K562 (cell line): ENCODE measurements at regions not wholly inside any gene's neighbourhood (a gene's known extent, or its start where the extent isn't known, plus 50 kb on each side); places are given as distances from the start of the nearest gene placed in this dataset.
A peak's percentile ranks its signal among the peaks of the same experiment; 100 is the strongest.

Experiments used
- ATAC-seq: fragments of 200-7000 bp; cut with Tn5 transposase; 3 replicates; pipeline ENCODE4 v1.9.1; 2020; ENCODE audit warnings: moderate library complexity
- BruUV-seq: library from RNA; stranded (reverse); fragments of 400-500 nt; replicated peaks from 2 replicates; lab custom pipeline; 2021; lab: Mats Ljungman, UMichigan
- CTCF ChIA-PET: fragments of 300-600 bp; formaldehyde crosslinking; extraction: SDS; loops from one replicate; lab custom pipeline; 2021; ENCODE audit warnings: low intra/inter-chr PET ratio; lab: Yijun Ruan, JAX
- POLR2A ChIA-PET: fragments of 300-600, 350-650 bp; sonication (Branson Sonifier 250); formaldehyde crosslinking; extraction: SDS; loops from one replicate; lab custom pipeline; 2021; ENCODE audit warnings: antibody characterized with exemption, inconsistent platforms; lab: Yijun Ruan, JAX
- DNase-seq, 4 experiments: peaks; one replicate each; pipeline versions ENCODE4 v3.0.0 to v3.0.0-alpha.2; 2011 to 2018; ENCODE audit warnings: low spot score in 3 of 4, mixed read lengths in 3 of 4; ENCODE audit errors: extremely low read depth in 1 of 4
- FAIRE-seq: peaks from 2 replicates; lab custom pipeline; 2011; peaks lifted over from hg19 to GRCh38; lab: Jason Lieb, UNC
- H2AFZ ChIP-seq: 2 replicates; pipeline ENCODE4 v1.6.0; 2011; ENCODE audit warnings: low read depth, low read length, control low read depth, inconsistent platforms
- H3K27ac ChIP-seq: fragments of 200-600 bp; 3 replicates; pipeline ENCODE4 v1.8.0; 2011; ENCODE audit warnings: low read depth, mild to moderate bottlenecking, control low read depth, inconsistent platforms, low read length, moderate library complexity, mixed read lengths; ENCODE audit errors: extremely low read depth
- H3K27me3 ChIP-seq, 2 experiments: fragments of 300-600 bp in 1 of 2; 2 replicates in 1 of 2; 3 replicates in 1 of 2; pipeline versions ENCODE4 v1.6.0 to v1.8.0; 2011; ENCODE audit warnings: inconsistent platforms in 2 of 2, low read length in 2 of 2, mild to moderate bottlenecking in 1 of 2, mixed read lengths in 1 of 2, moderate library complexity in 1 of 2; ENCODE audit not compliant: control insufficient read depth in 2 of 2, insufficient read depth in 2 of 2
- H3K36me3 ChIP-seq: fragments of 300-600 bp; 3 replicates; pipeline ENCODE4 v1.8.0; 2011; ENCODE audit warnings: mild to moderate bottlenecking, low read length, inconsistent platforms; ENCODE audit not compliant: control insufficient read depth, insufficient read depth
- H3K4me1 ChIP-seq, 2 experiments: fragments of 200-600 bp in 1 of 2; replicated peaks in 1 of 2; 2 replicates in 1 of 2; 3 replicates in 1 of 2; pipeline versions ENCODE4 v1.5.1 to v1.8.0; 2011; ENCODE audit warnings: inconsistent platforms in 2 of 2, low read length in 2 of 2, mild to moderate bottlenecking in 1 of 2, mixed read lengths in 1 of 2, moderate library complexity in 1 of 2; ENCODE audit not compliant: control insufficient read depth in 2 of 2, insufficient read depth in 2 of 2
- H3K4me2 ChIP-seq: 2 replicates; pipeline ENCODE4 v1.6.1; 2011; ENCODE audit warnings: low read length, control low read depth, inconsistent platforms, mixed read lengths; ENCODE audit not compliant: insufficient read depth
- H3K4me3 ChIP-seq: fragments of 200-600 bp; sonication (generic), shearing (Covaris generic); 2 replicates; pipeline ENCODE4 v1.5.1; 2016; ENCODE audit warnings: control low read depth, inconsistent platforms
- H3K79me2 ChIP-seq: fragments of 200-600 bp; 3 replicates; pipeline ENCODE4 v1.8.0; 2011; ENCODE audit warnings: low read length, inconsistent platforms; ENCODE audit not compliant: control insufficient read depth, insufficient read depth
- H3K9ac ChIP-seq, 2 experiments: 2 replicates each; pipeline versions ENCODE4 v1.6.0 to v1.6.1; 2011; ENCODE audit warnings: low read depth in 2 of 2, low read length in 2 of 2, control low read depth in 1 of 2, inconsistent platforms in 1 of 2, mild to moderate bottlenecking in 1 of 2, mixed read lengths in 1 of 2; ENCODE audit not compliant: insufficient read depth in 1 of 2
- H3K9me1 ChIP-seq: one replicate; pipeline ENCODE4 v1.6.0; 2011; ENCODE audit warnings: inconsistent platforms, mild to moderate bottlenecking, low read length, moderate library complexity; ENCODE audit not compliant: control insufficient read depth, insufficient read depth
- H3K9me3 ChIP-seq: replicated peaks from 2 replicates; pipeline ENCODE4 v1.5.1; 2011; ENCODE audit warnings: low read depth, low read length, inconsistent platforms; ENCODE audit not compliant: control insufficient read depth, insufficient read depth
- H4K20me1 ChIP-seq: replicated peaks from 2 replicates; pipeline ENCODE4 v1.6.1; 2011; ENCODE audit warnings: low read length, inconsistent platforms, mixed read lengths; ENCODE audit not compliant: control insufficient read depth, insufficient read depth
- ARHGAP35 ChIP-seq: fragments of 450-650 bp; IDR thresholded peaks from 2 replicates; pipeline ENCODE4 v1.6.1; 2018; ENCODE audit not compliant: partially characterized antibody
- ATF1 ChIP-seq, 2 experiments: fragments of 450-650 bp in 1 of 2; IDR thresholded peaks; 2 replicates each; pipeline ENCODE4 v1.6.1; 2016; ENCODE audit warnings: missing compliant biosample characterization in 1 of 2, missing genetic modification characterization in 1 of 2
- ATF7 ChIP-seq: fragments of 450-650 bp; IDR thresholded peaks from 2 replicates; pipeline ENCODE4 v1.7.1; 2014; ENCODE audit warnings: mild to moderate bottlenecking, moderate library complexity
- CREM ChIP-seq: IDR thresholded peaks from 2 replicates; pipeline ENCODE4 v1.6.1; 2014; ENCODE audit warnings: antibody characterized with exemption, low read depth
- GATAD2A ChIP-seq: fragments of 450-650 bp; IDR thresholded peaks from 2 replicates; pipeline ENCODE4 v1.6.1; 2017
- JUND ChIP-seq, 2 experiments: IDR thresholded peaks; 2 replicates in 1 of 2; 3 replicates in 1 of 2; pipeline ENCODE4 v1.6.1; 2011; ENCODE audit warnings: borderline replicate concordance in 2 of 2, low read depth in 2 of 2, low read length in 2 of 2, improper control_type of control experiment in 1 of 2, missing biosample characterization in 1 of 2, missing genetic modification characterization in 1 of 2, missing genetic modification reagents in 1 of 2
- WGBS: fragments of 100-300 bp; shearing (Covaris generic); methylation state at CpG from one replicate; pipeline ENCODE4 v1.1.6; 2016; ENCODE audit warnings: low coverage, mixed read lengths; ENCODE audit not compliant: insufficient coverage; ENCODE audit errors: missing lambda C conversion rate; 5-methylcytosine and 5-hydroxymethylcytosine counted together
- in situ Hi-C: fragments of 300-500 bp; cut with MboI; formaldehyde crosslinking; loops from 4 replicates; pipeline ENCODE4 v1.15.0; 2018; ENCODE audit warnings: inconsistent platforms, mixed read lengths
- intact Hi-C: fragments of 100-400 bp; cut with micrococcal nuclease; formaldehyde crosslinking; loops from 2 replicates; pipeline ENCODE4 v1.14.2; 2022
- TF ChIP-seq, protein P1 (sequence below): sonication (generic); formaldehyde crosslinking; IDR thresholded peaks from 2 replicates; pipeline ENCODE4 v1.8.1; 2022; ENCODE audit warnings: missing genetic modification reagents
- TF ChIP-seq, protein P2 (sequence below), 2 experiments: fragments of 450-650 bp in 1 of 2; sonication (generic) in 1 of 2; formaldehyde crosslinking in 1 of 2; IDR thresholded peaks in 1 of 2; conservative IDR thresholded peaks in 1 of 2; 2 replicates each; pipeline versions ENCODE4 v1.6.1 to v1.8.1; 2016 to 2023; ENCODE audit warnings: mild to moderate bottlenecking in 2 of 2, moderate library complexity in 2 of 2, inconsistent platforms in 1 of 2, missing genetic modification reagents in 1 of 2

DNA sequence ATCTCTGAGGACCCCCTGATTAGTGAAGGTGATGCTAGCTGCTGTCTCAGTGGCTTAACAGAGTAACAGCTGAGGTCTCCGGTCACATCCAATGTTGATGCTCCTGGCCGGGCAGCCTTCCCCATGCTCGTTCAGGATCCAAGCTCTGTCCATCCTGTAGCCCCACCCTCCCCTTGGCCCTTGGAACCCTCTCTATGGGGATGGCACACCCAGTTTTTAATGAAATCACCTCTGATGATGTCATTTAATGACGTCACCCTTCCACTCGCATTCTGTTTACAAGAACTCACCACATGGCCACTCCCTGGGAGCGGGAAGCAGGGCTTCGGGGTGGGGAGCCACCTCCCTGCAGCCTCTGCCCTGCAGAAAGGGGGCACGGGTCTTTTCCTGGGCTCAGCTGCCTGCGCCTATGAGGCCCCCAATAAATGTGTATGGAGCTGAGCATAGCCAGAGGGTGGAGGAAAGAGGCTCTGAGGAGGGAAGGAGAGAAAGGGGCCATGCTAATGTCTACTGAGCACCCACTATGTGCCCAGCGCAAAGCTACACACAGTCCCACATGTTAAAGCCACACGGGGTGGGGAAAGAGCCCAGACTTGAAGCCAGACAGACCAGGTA lies 95.5 kb downstream of the OAT start:
- ChIA-PET CTCF (no interaction called here), POLR2A (interaction anchor here (0.6 kb wide), 1 partner anchor 94 kb away, joined by 3 read pairs; no protein-coding TSS in a partner anchor)
- no TSS peak for BruUV-seq
- H3K4me3 ChIP-seq = no peak overlapping the region
- in situ Hi-C loops = no loop called here
- WGBS = 0% methylated on average over 6 of the region's 11 CpGs
- intact Hi-C loops = no loop called here
- H3K27me3 ChIP-seq = peaks cover 0 to 23% of the 10 kb centered on the region in 2 experiments; a peak in 2 of 5 replicates
- no peak overlapping the region for H2AFZ ChIP-seq
- no peaks in the 10 kb centered on the region for H3K36me3 ChIP-seq
- DNase-seq = no peak
- no peaks in the 10 kb centered on the region for H3K9me3 ChIP-seq
- FAIRE-seq = no peak
- no peak overlapping the region for H3K4me2 ChIP-seq
- no peaks in the 10 kb centered on the region for H3K79me2 ChIP-seq
- no peaks in the 10 kb centered on the region; a peak in 1 of 5 replicates for H3K4me1 ChIP-seq
- no peak overlapping the region for H3K27ac ChIP-seq
- ATAC-seq = no peak
- H3K9ac ChIP-seq = no peak overlapping the region
- TF ChIP-seq ATF1 (CRISPR knock-in tag; IDR thresholded peaks at IDR 0.05) (no peak), ATF1 (tag; IDR thresholded peaks at IDR 0.05) (peak; percentile 73), ATF7 (peak; percentile 89), ARHGAP35 (no peak), GATAD2A (no peak), CREM (peak; percentile 35; the same call in 1 of the 2 replicates), JUND (IDR thresholded peaks at IDR 0.05; ENCODE audit: borderline replicate concordance, low read depth, low read length) (0 out of 2 replicates have a peak, but pooled peaks have one; percentile 21), JUND (tag; IDR thresholded peaks at IDR 0.05; ENCODE audit: borderline replicate concordance, low read depth, low read length) (peak; percentile 34; the same call in 1 of the 3 replicates)
- TF ChIP-seq, protein P1, sequence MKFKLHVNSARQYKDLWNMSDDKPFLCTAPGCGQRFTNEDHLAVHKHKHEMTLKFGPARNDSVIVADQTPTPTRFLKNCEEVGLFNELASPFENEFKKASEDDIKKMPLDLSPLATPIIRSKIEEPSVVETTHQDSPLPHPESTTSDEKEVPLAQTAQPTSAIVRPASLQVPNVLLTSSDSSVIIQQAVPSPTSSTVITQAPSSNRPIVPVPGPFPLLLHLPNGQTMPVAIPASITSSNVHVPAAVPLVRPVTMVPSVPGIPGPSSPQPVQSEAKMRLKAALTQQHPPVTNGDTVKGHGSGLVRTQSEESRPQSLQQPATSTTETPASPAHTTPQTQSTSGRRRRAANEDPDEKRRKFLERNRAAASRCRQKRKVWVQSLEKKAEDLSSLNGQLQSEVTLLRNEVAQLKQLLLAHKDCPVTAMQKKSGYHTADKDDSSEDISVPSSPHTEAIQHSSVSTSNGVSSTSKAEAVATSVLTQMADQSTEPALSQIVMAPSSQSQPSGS = no peak
- TF ChIP-seq, protein P2, sequence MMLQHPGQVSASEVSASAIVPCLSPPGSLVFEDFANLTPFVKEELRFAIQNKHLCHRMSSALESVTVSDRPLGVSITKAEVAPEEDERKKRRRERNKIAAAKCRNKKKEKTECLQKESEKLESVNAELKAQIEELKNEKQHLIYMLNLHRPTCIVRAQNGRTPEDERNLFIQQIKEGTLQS (IDR thresholded peaks at IDR 0.05) = peak; percentile 91
- TF ChIP-seq, protein P2 (CRISPR knock-in tag; conservative IDR thresholded peaks at IDR 0.05) = no peak
- TF ChIP-seq, all 486 proteins: peak for 5
- no peaks in the 10 kb centered on the region for H3K9me1 ChIP-seq
- 0 out of 2 replicates have a peak, but pooled peaks cover 3% of the 10 kb centered on the region for H4K20me1 ChIP-seq
